SU-DHL-6 (cell line): ENCODE measurements at regions not wholly inside any gene's neighbourhood (a gene's known extent, or its start where the extent isn't known, plus 50 kb on each side); places are given as distances from the start of the nearest gene placed in this dataset.

Experiments used
- H2AFZ ChIP-seq: fragments of 200-600 bp; sonication (generic); 2 replicates; pipeline ENCODE4 v1.6.1; 2014; ENCODE audit warnings: low read depth, mild to moderate bottlenecking, moderate library complexity, mixed read lengths, antibody characterized with exemption, low read length; ENCODE audit not compliant: severe bottlenecking
- H3F3A ChIP-seq: fragments of 200-600 bp; shearing (Covaris generic); 2 replicates; pipeline ENCODE4 v1.6.0; 2016; ENCODE audit warnings: antibody characterized with exemption, mild to moderate bottlenecking; ENCODE audit not compliant: insufficient read depth
- H3K27ac ChIP-seq: fragments of 200-600 bp; sonication (generic); 2 replicates; pipeline ENCODE4 v1.5.1; 2016; ENCODE audit warnings: low read depth, mild to moderate bottlenecking, low read length, moderate library complexity, mixed read lengths
- H3K27me3 ChIP-seq: fragments of 200-600 bp; sonication (generic), shearing (Covaris generic); 2 replicates; pipeline ENCODE4 v1.6.0; 2014; ENCODE audit warnings: mild to moderate bottlenecking, low read length
- H3K36me3 ChIP-seq: fragments of 200-600 bp; sonication (generic); 2 replicates; pipeline ENCODE4 v1.6.1; 2014; ENCODE audit warnings: mild to moderate bottlenecking, low read length, mixed read lengths
- H3K4me2 ChIP-seq: fragments of 300-600, 200-600 bp; shearing (Covaris generic), sonication (generic); 2 replicates; pipeline ENCODE4 v1.6.0; 2014; ENCODE audit warnings: low read length, low read depth, mild to moderate bottlenecking; ENCODE audit not compliant: poor library complexity, severe bottlenecking
- H3K4me3 ChIP-seq: fragments of 200-600 bp; sonication (generic); 2 replicates; pipeline ENCODE4 v1.5.1; 2014; ENCODE audit warnings: antibody characterized with exemption, low read length, mild to moderate bottlenecking, mixed read lengths; ENCODE audit not compliant: insufficient read depth, poor library complexity, severe bottlenecking
- H3K79me2 ChIP-seq: fragments of 200-600 bp; sonication (generic); 2 replicates; pipeline ENCODE4 v1.6.1; 2014; ENCODE audit warnings: mild to moderate bottlenecking, low read length, moderate library complexity; ENCODE audit not compliant: insufficient read depth
- H3K9ac ChIP-seq: fragments of 200-600 bp; sonication (generic); 2 replicates; pipeline ENCODE4 v1.7.0; 2014; ENCODE audit warnings: mild to moderate bottlenecking, low read length
- H3K9me2 ChIP-seq: fragments of 200-600 bp; sonication (generic); replicated peaks from 2 replicates; pipeline ENCODE4 v1.6.1; 2014; ENCODE audit warnings: low read length; ENCODE audit not compliant: insufficient read depth
- H3K9me3 ChIP-seq: fragments of 200-600 bp; sonication (generic); 2 replicates; pipeline ENCODE4 v1.6.1; 2014; ENCODE audit warnings: low read length, mixed read lengths; ENCODE audit not compliant: insufficient read depth
- H4K20me1 ChIP-seq: fragments of 200-600 bp; sonication (generic); 2 replicates; pipeline ENCODE4 v1.6.1; 2014; ENCODE audit warnings: low read depth, mild to moderate bottlenecking, antibody characterized with exemption, low read length, moderate library complexity, mixed read lengths
- EZH2phosphoT487 ChIP-seq: fragments of 200-600 bp; sonication (generic), shearing (Covaris generic); conservative IDR thresholded peaks from 2 replicates; pipeline ENCODE4 v1.6.1; 2018; ENCODE audit warnings: mild to moderate bottlenecking, antibody characterized with exemption, low read length, moderate library complexity, mixed read lengths
- TF ChIP-seq, protein P1 (sequence below): fragments of 200-600 bp; sonication (generic); IDR thresholded peaks from one replicate; pipeline ENCODE4 v1.5.1; 2017; ENCODE audit warnings: antibody characterized with exemption, mild to moderate bottlenecking, low read length, moderate library complexity; ENCODE audit not compliant: insufficient read depth, poor library complexity, severe bottlenecking

DNA sequence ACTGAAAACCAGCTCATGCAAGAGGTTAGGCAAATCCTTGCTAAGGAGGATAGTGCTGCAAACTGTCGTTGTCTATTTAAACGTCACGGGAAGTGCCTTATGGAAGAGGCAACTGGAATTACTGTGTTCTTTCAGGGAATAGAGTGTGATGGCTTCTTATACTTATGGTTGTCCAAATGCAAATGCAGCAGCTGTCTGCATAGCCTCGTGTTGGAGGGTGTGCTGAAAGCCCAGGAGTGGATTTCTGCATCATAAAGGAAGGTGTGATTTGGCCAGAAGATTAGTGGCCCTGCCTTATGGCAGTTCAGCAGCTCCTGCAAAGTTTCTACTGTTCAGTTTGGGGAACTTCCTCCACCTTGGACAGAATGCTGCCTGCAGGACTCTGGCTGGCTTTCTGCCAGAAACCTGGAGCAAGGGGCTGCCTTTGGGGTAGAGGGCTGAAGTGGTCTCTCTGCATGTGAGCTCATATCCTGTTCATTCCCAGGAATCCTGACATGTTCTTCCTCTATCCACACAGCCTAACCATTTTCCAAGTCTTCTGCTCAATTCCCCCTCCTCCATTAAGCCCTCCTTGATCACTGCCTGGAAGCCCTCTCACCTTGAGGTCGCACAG lies 321.2 kb upstream of the CXCR4 start:
- H3K4me2 ChIP-seq = no peak overlapping the region
- H3K9me2 ChIP-seq = no peaks in the 10 kb centered on the region
- TF ChIP-seq, protein P1, sequence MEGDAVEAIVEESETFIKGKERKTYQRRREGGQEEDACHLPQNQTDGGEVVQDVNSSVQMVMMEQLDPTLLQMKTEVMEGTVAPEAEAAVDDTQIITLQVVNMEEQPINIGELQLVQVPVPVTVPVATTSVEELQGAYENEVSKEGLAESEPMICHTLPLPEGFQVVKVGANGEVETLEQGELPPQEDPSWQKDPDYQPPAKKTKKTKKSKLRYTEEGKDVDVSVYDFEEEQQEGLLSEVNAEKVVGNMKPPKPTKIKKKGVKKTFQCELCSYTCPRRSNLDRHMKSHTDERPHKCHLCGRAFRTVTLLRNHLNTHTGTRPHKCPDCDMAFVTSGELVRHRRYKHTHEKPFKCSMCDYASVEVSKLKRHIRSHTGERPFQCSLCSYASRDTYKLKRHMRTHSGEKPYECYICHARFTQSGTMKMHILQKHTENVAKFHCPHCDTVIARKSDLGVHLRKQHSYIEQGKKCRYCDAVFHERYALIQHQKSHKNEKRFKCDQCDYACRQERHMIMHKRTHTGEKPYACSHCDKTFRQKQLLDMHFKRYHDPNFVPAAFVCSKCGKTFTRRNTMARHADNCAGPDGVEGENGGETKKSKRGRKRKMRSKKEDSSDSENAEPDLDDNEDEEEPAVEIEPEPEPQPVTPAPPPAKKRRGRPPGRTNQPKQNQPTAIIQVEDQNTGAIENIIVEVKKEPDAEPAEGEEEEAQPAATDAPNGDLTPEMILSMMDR = no peak
- no peak for TF ChIP-seq EZH2phosphoT487
- no peaks in the 10 kb centered on the region for H3K79me2 ChIP-seq
- H3K27ac ChIP-seq = no peak overlapping the region
- no peaks in the 10 kb centered on the region for H3F3A ChIP-seq
- no peaks in the 10 kb centered on the region for H4K20me1 ChIP-seq
- H2AFZ ChIP-seq = no peak overlapping the region
- no peak overlapping the region for H3K9ac ChIP-seq
- no peaks in the 10 kb centered on the region for H3K36me3 ChIP-seq
- no peaks in the 10 kb centered on the region for H3K27me3 ChIP-seq
- no peak overlapping the region for H3K4me3 ChIP-seq
- no peaks in the 10 kb centered on the region for H3K9me3 ChIP-seq

DNA sequence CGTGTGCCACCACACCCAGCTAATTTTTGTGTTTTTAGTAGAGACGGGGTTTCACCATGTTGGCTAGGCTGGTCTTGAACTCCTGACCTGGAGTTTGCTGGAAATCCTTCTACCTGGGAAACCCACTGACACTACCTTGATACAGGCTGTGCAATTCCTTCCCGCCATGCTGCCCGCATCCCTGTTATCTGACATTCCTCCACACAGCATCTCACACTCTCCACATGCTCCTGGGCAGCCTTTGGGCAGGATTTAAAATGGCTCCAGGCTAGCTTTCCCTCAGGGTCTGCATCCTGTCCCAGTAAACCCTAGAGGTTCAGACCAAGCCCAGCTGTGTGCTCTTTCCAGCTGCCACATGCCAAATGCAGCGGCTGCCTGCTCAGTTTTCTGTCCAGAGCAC lies 319.5 kb upstream of the CXCR4 start:
- no peaks in the 10 kb centered on the region for H3K36me3 ChIP-seq
- H2AFZ ChIP-seq = no peak overlapping the region
- H3K9me3 ChIP-seq = no peaks in the 10 kb centered on the region
- H3F3A ChIP-seq = no peaks in the 10 kb centered on the region
- H3K9ac ChIP-seq = no peak overlapping the region
- H3K27me3 ChIP-seq = no peaks in the 10 kb centered on the region
- no peak for TF ChIP-seq EZH2phosphoT487
- TF ChIP-seq, protein P1 = no peak
- H3K4me2 ChIP-seq = no peak overlapping the region
- no peaks in the 10 kb centered on the region for H3K79me2 ChIP-seq
- H3K4me3 ChIP-seq = no peak overlapping the region
- no peak overlapping the region for H3K27ac ChIP-seq
- no peaks in the 10 kb centered on the region for H4K20me1 ChIP-seq
- H3K9me2 ChIP-seq = no peaks in the 10 kb centered on the region

GRCh38 chr2:136436936-136437335 lies 319.0 kb upstream of the CXCR4 start:
- Histone ChIP-seq H3K36me3 (no peaks in the 10 kb centered on the region), H3K9me3 (no peaks in the 10 kb centered on the region), H3K9me2 (no peaks in the 10 kb centered on the region), H3K79me2 (no peaks in the 10 kb centered on the region), H3K9ac (no peak overlapping the region), H3F3A (no peaks in the 10 kb centered on the region), H4K20me1 (no peaks in the 10 kb centered on the region), H3K27me3 (no peaks in the 10 kb centered on the region), H3K4me3 (no peak overlapping the region), H3K27ac (no peak overlapping the region), H2AFZ (no peak overlapping the region), H3K4me2 (no peak overlapping the region)
- TF ChIP-seq, protein P1 = no peak
- TF ChIP-seq EZH2phosphoT487 = no peak
